GM12873 (cell line): ENCODE measurements at regions not wholly inside any gene's neighbourhood (a gene's known extent, or its start where the extent isn't known, plus 50 kb on each side); places are given as distances from the start of the nearest gene placed in this dataset.

Experiments used
- CTCF ChIP-seq: IDR thresholded peaks from 2 replicates; pipeline ENCODE4 v1.5.1; 2012; ENCODE audit warnings: low read depth, mild to moderate bottlenecking, moderate library complexity, low read length, control low read depth; ENCODE audit not compliant: insufficient read depth; ENCODE audit errors: missing control alignments

GRCh38 chr6:14917109-14917910 lies 328.6 kb upstream of the JARID2 start:
- TF ChIP-seq CTCF, result no peak

DNA sequence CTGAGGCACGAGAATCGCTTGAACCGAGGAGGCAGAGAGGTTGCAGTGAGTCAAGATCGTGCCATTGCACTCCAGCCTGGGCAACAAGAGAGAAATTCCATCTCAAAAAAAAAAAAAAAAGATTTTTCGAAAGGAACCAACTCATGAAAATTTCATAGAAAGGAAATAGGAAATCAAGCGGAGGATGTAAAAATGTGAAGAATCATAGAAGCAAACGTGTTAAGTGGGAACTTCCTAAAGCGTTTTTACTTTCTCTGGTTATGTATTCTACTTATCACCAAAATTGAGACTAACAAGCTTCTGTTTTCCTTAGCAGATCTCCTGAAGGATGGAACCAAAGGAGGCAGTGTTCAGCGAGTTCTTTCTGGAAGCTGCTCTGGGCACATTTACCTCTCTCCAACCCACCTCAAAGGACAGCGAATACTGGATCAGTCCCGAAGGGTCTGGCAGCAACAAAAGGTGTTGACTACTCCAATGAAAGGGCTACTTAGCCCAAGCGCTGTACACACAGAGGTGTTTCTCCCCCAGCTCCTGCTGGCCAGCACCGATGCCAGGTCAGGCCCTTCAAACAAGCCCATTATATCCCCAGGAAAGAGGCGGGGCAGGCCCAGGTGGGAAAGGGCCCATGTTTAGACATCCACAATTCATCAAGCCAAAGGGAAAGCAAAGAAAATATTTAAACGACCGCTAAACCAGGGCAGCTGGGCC lies 327.5 kb upstream of the JARID2 start:
- TF ChIP-seq CTCF, result no peak

DNA sequence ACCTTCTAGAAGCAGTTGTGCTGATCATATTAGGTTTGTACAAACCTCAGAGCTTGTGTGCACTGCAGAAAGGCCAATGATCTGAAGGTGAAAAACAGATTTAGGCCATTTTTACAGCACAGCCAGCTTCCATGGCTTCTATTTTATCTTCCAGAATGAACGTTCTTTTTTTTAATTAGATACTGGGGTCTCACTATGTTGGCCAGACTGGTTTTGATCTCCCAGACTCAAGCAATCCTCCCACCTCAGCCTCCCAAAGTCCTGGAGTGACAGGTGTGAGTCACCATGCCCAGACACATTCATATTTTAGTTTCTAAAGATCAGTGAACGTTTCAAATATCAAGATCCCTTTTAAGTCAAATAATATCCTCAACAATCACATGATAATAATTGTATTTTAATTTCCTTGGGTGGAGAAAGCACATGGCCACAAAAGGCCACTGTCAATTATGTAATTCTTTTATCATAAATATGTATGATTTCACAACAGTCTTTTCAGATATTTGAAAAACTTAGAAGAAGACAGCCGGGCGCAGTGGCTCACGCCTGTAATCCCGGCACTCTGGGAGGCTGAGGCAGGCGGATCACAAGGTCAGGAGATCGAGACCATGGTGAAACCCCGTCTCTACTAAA lies 326.7 kb upstream of the JARID2 start:
- TF ChIP-seq CTCF, result no peak

DNA sequence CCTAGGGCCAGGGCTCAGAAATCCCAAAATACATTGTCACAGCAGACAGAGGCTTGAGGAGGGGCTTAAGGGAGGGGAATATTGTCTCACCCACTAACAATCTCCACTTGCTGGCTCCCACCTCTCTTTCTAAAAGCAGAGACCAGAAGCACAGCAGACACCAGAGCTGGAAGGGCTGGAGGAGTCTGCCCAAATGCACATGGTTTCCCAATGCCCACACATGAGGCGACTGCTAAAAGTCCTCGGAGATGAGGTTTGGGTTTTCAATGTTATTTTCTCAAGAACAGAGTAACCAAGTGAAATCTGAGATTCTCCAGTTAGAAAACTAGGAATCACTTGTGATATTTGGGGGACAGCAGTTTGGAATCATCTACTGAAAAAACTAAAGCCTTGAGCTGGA lies 325.6 kb upstream of the JARID2 start:
- no peak for TF ChIP-seq CTCF

DNA sequence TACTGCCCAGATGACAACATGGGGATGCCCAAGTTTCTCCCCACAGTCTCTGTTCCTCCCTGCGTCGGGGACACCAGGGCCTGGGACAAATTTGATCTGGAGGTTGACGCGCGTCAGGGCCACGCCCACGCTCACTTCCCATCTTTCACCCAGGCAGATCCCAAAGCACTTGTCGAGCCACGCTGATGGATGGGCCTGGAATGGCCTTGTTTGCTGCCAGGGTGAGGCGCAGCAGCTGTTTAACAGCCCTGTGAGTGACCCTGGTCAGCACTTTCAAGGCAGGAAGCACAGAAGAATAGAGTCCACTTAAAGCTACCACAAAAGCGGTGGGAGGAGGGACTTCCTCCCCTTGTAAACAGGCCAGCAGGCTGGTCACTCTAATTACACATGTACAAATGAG lies 324.7 kb upstream of the JARID2 start:
- TF ChIP-seq CTCF, result no peak

- no peak for TF ChIP-seq CTCF
Measured at GRCh38 chr6:14921878-14922671, 323.8 kb upstream of the JARID2 start.
